ENCODE measurements at regions not wholly inside any gene's neighbourhood (a gene's known extent, or its start where the extent isn't known, plus 50 kb on each side); places are given as distances from the start of the nearest gene placed in this dataset.

DNA sequence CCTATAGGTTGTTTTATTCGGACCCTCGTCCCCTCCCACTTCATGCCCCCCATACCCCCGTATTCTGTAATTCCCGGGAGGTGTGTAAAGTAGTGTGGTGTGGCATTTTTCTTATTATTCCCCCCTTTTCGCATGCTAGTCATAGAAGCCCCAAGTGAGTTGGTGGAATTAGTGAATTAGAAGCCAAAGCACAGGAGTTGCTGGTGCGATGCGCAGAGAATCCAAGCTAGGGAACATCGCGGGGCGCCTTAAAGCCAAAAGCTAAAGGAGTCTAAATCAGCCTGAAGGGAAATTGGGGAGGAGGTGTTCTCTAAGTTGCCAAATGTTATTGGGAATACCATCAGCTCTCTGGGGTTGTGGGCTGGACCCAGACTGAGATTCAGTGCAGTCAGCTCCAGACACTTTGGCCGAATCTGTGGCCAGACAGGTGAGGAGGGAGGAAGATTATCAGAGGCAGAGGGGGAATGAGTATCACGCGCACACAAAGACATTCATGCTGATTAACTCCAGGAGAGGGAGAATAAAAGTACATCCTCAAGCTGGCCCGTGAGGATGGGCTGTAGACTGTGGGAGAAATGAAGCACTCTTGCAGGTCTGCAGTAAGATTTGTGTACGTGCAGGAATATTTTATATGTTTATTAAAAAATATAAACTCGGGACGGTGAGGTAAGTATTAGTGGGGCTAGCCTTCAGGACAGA is 102.8 kb upstream of the HSD17B12 start:
- peaks cover 52% of the 10 kb centered on the region for H3K4me1 ChIP-seq (ENCODE audit: insufficient read depth)
- peak overlapping the region; percentile 91 for H3K4me3 ChIP-seq
- H3K36me3 ChIP-seq (ENCODE audit: insufficient read depth) = no peaks in the 10 kb centered on the region; the same call in 1 of the 2 replicates
- 0 out of 2 replicates have a peak, but pooled peaks cover 7% of the 10 kb centered on the region for H3F3A ChIP-seq (replicated peaks; ENCODE audit: low read depth)
- no peaks in the 10 kb centered on the region for H3K79me2 ChIP-seq (replicated peaks; ENCODE audit: insufficient read depth)
- peak overlapping the region; percentile 95 for H3K4me2 ChIP-seq
- H3K9me3 Mint-ChIP-seq = no peaks in the 10 kb centered on the region; the same call in 2 of the 3 replicates
- H3K4me1 Mint-ChIP-seq = peaks cover 44% of the 10 kb centered on the region
- H3K27me3 ChIP-seq (ENCODE audit: insufficient read depth) = peaks cover 92% of the 10 kb centered on the region
- no peaks in the 10 kb centered on the region for H3K9me2 ChIP-seq (ENCODE audit: insufficient read depth)
- ATAC-seq (no peak), DNase-seq (ENCODE audit: low spot score) (no peak)
- H3K4me3 Mint-ChIP-seq = peak overlapping the region; percentile 43
- no peak overlapping the region for H3K27ac ChIP-seq (ENCODE audit: low read depth)
- peaks cover 95% of the 10 kb centered on the region for H3K27me3 Mint-ChIP-seq (ENCODE audit: insufficient read depth, low read depth, poor library complexity)
- no peaks in the 10 kb centered on the region for H3K36me3 Mint-ChIP-seq (ENCODE audit: low read depth)
- no peak overlapping the region for H3K27ac Mint-ChIP-seq
- peak; percentile 83 for TF ChIP-seq EZH2 (IDR thresholded peaks at IDR 0.05; ENCODE audit: low read depth, unreplicated experiment)
- TF ChIP-seq STAT1 (IDR thresholded peaks at IDR 0.05; ENCODE audit: unreplicated experiment) = no peak
- TF ChIP-seq ZNF114 (CRISPR knock-in tag; IDR thresholded peaks at IDR 0.05) = no peak
- TF ChIP-seq POLR2AphosphoS5 (IDR thresholded peaks at IDR 0.05; ENCODE audit: low read depth) = no peak
- no peak for TF ChIP-seq CTCF (conservative IDR thresholded peaks at IDR 0.05; ENCODE audit: low read depth in 2 of 2)
- TF ChIP-seq, protein P1, sequence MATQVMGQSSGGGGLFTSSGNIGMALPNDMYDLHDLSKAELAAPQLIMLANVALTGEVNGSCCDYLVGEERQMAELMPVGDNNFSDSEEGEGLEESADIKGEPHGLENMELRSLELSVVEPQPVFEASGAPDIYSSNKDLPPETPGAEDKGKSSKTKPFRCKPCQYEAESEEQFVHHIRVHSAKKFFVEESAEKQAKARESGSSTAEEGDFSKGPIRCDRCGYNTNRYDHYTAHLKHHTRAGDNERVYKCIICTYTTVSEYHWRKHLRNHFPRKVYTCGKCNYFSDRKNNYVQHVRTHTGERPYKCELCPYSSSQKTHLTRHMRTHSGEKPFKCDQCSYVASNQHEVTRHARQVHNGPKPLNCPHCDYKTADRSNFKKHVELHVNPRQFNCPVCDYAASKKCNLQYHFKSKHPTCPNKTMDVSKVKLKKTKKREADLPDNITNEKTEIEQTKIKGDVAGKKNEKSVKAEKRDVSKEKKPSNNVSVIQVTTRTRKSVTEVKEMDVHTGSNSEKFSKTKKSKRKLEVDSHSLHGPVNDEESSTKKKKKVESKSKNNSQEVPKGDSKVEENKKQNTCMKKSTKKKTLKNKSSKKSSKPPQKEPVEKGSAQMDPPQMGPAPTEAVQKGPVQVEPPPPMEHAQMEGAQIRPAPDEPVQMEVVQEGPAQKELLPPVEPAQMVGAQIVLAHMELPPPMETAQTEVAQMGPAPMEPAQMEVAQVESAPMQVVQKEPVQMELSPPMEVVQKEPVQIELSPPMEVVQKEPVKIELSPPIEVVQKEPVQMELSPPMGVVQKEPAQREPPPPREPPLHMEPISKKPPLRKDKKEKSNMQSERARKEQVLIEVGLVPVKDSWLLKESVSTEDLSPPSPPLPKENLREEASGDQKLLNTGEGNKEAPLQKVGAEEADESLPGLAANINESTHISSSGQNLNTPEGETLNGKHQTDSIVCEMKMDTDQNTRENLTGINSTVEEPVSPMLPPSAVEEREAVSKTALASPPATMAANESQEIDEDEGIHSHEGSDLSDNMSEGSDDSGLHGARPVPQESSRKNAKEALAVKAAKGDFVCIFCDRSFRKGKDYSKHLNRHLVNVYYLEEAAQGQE (IDR thresholded peaks at IDR 0.05; ENCODE audit: unreplicated experiment) = no peak
- no peak for TF ChIP-seq ZNF331 (CRISPR knock-in tag; IDR thresholded peaks at IDR 0.05; ENCODE audit: low read depth)
- no peak for TF ChIP-seq JUNB (IDR thresholded peaks at IDR 0.05; ENCODE audit: unreplicated experiment)
- TF ChIP-seq NANOG (IDR thresholded peaks at IDR 0.05; ENCODE audit: borderline replicate concordance) = no peak
- peak; percentile 20 for TF ChIP-seq EZH2phosphoT487 (IDR thresholded peaks at IDR 0.05; ENCODE audit: unreplicated experiment)
- TF ChIP-seq, protein P2, sequence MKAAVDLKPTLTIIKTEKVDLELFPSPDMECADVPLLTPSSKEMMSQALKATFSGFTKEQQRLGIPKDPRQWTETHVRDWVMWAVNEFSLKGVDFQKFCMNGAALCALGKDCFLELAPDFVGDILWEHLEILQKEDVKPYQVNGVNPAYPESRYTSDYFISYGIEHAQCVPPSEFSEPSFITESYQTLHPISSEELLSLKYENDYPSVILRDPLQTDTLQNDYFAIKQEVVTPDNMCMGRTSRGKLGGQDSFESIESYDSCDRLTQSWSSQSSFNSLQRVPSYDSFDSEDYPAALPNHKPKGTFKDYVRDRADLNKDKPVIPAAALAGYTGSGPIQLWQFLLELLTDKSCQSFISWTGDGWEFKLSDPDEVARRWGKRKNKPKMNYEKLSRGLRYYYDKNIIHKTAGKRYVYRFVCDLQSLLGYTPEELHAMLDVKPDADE (IDR thresholded peaks at IDR 0.05) = no peak
- TF ChIP-seq, protein P3, sequence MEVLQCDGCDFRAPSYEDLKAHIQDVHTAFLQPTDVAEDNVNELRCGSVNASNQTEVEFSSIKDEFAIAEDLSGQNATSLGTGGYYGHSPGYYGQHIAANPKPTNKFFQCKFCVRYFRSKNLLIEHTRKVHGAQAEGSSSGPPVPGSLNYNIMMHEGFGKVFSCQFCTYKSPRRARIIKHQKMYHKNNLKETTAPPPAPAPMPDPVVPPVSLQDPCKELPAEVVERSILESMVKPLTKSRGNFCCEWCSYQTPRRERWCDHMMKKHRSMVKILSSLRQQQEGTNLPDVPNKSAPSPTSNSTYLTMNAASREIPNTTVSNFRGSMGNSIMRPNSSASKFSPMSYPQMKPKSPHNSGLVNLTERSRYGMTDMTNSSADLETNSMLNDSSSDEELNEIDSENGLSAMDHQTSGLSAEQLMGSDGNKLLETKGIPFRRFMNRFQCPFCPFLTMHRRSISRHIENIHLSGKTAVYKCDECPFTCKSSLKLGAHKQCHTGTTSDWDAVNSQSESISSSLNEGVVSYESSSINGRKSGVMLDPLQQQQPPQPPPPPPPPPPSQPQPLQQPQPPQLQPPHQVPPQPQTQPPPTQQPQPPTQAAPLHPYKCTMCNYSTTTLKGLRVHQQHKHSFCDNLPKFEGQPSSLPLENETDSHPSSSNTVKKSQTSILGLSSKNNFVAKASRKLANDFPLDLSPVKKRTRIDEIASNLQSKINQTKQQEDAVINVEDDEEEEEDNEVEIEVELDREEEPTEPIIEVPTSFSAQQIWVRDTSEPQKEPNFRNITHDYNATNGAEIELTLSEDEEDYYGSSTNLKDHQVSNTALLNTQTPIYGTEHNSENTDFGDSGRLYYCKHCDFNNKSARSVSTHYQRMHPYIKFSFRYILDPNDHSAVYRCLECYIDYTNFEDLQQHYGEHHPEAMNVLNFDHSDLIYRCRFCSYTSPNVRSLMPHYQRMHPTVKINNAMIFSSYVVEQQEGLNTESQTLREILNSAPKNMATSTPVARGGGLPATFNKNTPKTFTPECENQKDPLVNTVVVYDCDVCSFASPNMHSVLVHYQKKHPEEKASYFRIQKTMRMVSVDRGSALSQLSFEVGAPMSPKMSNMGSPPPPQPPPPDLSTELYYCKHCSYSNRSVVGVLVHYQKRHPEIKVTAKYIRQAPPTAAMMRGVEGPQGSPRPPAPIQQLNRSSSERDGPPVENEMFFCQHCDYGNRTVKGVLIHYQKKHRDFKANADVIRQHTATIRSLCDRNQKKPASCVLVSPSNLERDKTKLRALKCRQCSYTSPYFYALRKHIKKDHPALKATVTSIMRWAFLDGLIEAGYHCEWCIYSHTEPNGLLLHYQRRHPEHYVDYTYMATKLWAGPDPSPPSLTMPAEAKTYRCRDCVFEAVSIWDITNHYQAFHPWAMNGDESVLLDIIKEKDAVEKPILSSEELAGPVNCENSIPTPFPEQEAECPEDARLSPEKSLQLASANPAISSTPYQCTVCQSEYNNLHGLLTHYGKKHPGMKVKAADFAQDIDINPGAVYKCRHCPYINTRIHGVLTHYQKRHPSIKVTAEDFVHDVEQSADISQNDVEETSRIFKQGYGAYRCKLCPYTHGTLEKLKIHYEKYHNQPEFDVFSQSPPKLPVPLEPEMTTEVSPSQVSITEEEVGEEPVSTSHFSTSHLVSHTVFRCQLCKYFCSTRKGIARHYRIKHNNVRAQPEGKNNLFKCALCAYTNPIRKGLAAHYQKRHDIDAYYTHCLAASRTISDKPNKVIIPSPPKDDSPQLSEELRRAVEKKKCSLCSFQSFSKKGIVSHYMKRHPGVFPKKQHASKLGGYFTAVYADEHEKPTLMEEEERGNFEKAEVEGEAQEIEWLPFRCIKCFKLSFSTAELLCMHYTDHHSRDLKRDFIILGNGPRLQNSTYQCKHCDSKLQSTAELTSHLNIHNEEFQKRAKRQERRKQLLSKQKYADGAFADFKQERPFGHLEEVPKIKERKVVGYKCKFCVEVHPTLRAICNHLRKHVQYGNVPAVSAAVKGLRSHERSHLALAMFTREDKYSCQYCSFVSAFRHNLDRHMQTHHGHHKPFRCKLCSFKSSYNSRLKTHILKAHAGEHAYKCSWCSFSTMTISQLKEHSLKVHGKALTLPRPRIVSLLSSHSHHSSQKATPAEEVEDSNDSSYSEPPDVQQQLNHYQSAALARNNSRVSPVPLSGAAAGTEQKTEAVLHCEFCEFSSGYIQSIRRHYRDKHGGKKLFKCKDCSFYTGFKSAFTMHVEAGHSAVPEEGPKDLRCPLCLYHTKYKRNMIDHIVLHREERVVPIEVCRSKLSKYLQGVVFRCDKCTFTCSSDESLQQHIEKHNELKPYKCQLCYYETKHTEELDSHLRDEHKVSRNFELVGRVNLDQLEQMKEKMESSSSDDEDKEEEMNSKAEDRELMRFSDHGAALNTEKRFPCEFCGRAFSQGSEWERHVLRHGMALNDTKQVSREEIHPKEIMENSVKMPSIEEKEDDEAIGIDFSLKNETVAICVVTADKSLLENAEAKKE (CRISPR knock-in tag; IDR thresholded peaks at IDR 0.05) = no peak
- TF ChIP-seq CREB1 (CRISPR knock-in tag; IDR thresholded peaks at IDR 0.05; ENCODE audit: low read depth) = no peak
- H2AFZ ChIP-seq = no peak overlapping the region; the same call in 1 of the 2 replicates
- peaks cover 12% of the 10 kb centered on the region for H4K20me1 ChIP-seq (replicated peaks; ENCODE audit: insufficient read depth)

Measured in GM23338 (cell line).